ENCODE measurements at regions not wholly inside any gene's neighbourhood (a gene's known extent, or its start where the extent isn't known, plus 50 kb on each side); places are given as distances from the start of the nearest gene placed in this dataset.

DNA sequence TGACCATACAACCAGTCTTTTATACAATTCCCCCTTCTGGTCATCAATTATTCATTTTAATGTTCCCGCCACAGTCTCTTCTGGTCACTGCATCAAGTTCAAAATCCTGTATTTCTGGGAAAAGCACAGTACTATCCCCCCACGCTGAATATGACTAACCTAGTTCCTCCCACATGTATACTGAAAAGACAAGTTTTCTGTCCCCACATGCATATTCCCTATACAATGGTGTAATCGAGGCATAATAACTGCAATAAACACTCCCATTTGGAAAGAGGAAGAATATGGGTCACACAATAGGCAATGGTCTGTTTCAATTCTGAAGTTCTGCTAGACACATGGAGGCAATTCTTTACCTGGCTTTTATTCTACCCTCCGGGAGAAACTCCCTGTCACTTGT, 344.9 kb downstream of the EFNA5 start:
- no peak for DNase-seq

DNA sequence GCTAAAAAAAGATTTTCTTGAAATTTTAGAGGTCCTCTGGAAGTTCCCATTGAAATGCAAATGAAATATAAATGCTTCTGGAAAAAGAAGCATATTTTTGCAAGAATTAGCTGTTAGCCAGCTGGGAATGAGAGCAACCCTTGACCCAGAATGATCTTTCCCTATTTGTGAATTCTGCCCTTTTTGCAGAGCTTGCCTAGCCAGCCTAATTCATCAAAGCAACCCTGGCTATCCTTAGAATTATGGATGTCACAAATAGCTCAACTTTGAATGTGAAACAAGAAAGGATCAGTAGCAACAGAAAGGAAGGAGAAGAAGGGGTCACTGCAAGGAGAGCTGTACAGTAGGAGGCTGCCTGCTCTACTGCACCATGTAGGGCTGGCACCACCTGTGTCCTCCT, 345.9 kb downstream of the EFNA5 start:
- no peak for DNase-seq

DNA sequence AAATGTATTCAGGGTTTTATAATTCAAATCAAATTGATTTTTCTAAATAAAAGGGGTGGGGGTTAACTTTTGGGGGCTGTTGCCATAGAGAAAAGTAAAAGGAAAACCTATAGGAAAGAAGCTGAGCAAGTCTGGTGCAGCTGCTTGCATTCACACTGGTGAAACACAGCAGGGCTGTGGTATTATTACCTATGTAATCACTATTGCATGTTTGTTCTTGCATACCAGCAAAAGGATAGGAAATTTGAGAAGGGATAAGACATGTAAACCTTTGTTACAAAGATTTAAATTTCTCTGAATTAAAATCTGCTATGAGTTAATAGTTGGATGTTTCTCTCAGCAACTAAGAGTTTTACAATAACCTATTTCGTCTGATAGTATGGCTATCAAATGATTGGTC, 346.7 kb downstream of the EFNA5 start:
- DNase-seq = no peak

DNA sequence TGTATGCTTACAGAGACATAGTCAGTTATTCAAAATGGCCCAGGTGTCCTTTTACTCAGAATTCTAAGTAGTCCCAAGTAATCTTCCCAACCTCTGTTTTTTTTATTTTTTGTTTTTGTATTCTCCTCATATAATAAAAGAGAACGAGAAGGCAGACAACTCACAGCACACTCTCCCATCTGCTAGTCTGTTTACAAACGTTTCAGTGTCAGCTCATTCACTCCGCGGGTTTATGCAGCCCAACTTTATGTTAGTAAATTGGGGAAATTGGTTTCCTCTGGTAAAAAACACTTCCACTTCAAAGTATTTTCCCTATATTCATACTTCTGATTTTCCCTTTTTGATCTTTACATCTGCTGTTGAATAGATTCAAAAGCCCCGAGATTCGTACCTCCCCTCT, 347.2 kb downstream of the EFNA5 start:
- DNase-seq = no peak

DNA sequence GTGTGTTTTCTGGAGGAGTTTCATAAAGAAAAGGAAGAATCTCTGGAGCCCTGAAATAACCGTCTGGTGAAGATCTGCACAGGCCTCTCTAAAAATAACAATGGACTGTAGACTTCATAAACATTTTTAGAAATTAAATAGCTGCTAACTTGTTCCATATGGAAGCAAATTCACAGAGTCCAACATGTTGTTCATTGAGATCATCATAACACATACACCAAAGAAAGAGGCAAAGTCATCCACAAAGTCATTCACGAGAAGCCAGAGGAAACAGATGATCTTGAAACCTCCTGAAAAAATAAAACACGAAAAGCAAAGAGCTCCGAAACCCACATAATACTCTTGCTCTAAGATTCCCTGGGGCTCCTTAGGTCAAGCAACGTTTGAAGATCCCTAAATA, 347.8 kb downstream of the EFNA5 start:
- no peak for DNase-seq

DNA sequence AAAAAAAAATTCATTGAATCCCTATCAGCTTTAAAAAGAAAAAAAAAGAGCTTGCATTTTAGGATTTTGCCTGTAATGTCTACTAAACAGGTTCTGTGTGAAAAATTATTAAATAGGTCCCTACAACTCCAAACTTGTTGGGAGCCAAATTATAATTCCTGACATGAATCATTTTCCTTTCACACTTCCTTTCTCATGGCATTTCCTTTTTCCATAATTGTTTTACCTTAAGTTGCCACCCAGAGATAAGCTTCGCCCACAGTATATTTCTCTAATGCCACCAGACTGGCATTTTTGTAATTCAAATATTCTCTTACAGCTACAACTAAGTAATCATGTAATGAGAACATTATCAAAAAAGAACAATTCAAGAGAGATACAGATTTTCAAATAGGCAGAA, 348.8 kb downstream of the EFNA5 start:
- no peak for DNase-seq

DNA sequence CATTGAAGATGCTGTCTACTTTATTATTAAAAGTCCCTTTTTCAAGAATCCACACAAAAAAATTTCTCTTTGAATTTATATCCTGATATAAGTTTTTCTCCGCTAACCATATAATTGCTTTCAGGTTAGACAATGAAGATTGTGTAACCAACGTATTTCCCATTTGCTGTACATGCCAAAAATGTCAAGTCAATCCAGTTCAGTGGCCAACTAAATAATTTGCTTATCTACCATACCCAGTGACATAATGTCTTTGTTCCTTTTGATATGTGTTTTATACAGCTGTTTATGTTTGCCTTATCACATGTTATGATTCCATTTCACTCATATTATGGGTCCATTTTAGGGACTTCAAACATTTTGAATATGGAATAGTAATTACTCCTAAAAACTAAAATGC, 349.9 kb downstream of the EFNA5 start:
- DNase-seq = no peak

DNA sequence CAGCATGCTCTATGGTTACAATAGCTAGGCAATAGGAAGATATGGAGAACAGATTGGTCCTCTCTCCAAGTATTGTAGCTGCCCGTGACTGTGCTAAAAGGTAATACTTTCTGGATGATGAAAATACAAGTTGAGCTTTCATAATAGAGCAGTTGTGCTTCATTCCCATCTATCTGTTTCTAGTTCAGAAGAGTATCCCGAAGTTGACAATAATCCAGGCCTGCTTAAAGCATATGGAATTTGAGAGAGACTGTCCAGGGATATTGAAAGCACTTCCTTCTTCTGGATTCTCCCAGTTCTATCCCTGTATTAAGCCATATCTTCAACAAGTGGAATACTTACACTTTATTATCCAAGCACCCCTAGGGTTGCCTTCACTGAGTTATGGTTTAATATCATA, 350.4 kb downstream of the EFNA5 start:
- no peak for DNase-seq

DNA sequence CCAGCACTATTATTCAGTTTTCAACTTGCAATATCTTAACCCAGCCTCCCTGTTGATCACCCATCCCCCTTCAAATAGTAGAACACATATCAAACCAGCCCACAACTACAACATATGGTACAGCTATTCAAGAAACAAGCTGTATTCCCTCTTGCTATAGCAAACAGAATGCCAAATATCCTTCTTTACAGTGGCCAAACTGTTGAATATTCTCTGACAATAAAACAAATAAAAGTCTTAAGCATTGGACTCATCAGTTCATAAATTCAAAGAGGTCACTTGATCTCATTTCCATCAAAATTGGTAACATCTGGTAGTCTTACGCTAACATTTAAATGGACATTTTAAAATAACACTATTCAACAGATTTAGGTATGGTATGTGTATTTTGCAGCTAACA, 350.8 kb downstream of the EFNA5 start:
- DNase-seq = no peak

DNA sequence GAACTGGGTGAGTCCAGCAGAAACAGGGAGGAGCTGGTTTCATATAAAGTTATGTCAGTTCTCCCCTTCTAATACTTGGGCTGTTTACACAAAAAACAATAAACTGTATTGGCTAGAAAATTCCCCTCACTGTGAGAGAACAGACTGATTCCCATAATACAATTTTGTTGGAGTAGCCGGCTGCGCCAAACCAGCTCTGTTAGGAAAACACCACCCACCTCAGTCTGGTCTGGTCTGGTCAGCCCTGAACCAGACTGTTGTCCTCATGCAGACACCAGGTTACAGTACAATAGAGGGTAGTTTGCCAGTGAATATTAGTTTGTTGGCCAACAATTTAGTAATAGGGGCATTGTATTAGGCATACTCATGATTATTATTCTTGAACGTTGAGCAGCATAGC, 356.4 kb downstream of the EFNA5 start:
- no peak for DNase-seq

DNA sequence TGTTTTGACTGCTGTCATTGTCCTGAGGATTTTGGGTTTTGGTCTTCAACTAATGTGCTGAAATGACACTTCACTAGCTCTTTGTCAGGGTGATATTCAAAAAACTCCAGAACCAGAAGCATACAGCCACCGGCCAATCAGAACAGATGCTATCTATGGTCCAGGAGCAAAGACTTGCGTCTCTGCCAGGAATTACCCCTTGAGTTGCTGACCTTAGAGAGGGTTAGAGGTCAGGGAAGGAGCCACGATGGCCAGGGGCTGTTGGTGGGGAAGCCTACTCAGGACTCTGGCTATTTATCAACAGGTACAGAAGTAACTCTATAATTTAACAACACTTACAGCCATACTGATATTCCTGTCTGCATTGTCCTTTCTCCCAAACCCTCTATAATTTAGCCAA, 356.8 kb downstream of the EFNA5 start:
- DNase-seq = no peak

DNA sequence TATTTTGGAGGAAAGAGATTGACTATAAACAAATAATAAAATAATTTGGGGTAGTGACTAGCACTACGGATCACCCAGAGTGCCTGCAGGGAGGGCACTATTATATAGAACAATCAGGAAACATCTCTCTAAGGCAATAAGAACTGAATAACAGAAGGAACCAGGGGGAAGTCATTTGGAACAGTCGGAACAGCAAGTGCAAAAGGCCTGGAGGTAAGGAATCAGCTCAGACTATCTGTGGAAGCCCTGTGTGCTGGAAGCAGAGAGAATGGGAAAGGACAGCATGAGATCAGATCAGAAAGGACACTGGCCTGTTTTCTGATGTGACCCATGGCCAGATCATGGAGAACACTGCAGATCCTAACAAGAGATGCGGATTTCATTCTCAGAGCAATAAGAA, 357.6 kb downstream of the EFNA5 start:
- no peak for DNase-seq

DNA sequence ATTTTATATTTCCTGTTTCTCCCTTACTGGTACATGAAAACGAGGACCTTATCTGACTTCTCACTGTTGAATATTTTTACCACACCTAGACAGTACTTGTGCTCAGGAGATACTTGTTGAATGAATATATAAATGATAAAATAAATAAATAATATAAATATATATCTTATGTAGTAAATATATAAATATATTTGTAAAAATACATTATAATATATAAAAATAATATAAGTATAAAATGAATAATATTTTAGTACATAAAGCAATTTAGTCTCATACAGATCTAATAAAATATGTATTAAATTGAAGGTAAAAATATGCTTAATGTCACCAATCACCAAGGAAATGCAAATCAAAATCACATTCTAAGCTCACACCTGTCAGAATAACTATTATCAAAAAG, 360.6 kb downstream of the EFNA5 start:
- DNase-seq = no peak

DNA sequence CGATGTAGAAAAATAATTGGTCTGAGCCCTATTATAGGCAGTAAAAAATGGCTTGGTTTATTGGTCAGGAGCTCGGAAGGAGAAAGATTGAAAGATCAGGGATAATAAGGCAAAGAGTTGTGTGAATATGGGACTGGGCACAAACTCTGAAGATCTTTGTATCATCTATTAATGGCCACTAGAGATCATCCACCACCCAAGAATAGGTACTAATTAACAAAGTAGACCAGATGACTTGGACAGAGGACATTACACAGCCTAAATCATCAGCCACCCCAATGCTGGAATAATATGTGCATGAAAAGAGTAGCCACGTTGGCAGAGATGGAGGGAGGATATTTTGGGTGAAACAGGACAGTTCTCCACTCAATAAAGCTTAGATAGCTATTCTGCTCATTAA, 364.1 kb downstream of the EFNA5 start:
- no peak for DNase-seq

DNA sequence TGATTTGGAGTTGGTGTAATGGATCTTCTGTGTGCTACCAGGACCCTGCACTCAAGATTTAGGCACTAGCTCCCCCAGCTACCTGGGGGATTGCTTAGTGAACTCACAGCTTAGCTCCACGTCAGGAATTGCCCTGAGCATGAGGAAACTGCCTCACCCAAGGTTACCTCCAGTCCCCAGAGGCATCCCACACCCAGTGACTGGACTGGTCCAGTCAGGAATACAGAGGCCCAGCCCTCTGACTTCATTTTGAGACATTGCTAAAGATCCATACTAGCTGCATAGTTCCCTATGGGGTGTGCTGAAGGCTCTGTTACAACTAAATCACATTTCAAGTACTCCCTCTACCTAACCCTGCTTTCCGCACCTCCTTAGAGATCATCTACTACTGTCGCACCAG, 364.7 kb downstream of the EFNA5 start:
- DNase-seq = no peak

DNA sequence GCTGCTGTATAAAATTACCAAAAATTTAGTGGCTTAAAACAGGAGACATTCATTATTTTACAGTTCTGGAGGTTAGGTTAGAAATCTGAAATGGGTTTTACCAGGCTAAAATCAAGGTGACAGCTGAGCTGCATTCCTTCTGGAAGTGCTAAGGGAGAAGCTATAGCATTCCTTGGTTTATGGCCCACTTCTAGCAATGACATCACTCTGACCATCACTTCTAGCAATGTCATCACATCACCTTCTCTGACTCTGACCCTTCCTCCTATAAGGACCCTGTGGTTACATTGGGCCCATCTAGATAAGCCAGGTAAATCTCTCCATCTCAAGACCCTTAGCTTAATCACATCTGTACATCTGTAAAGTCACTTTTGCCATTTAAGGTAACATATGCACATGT, 366.1 kb downstream of the EFNA5 start:
- no peak for DNase-seq

DNA sequence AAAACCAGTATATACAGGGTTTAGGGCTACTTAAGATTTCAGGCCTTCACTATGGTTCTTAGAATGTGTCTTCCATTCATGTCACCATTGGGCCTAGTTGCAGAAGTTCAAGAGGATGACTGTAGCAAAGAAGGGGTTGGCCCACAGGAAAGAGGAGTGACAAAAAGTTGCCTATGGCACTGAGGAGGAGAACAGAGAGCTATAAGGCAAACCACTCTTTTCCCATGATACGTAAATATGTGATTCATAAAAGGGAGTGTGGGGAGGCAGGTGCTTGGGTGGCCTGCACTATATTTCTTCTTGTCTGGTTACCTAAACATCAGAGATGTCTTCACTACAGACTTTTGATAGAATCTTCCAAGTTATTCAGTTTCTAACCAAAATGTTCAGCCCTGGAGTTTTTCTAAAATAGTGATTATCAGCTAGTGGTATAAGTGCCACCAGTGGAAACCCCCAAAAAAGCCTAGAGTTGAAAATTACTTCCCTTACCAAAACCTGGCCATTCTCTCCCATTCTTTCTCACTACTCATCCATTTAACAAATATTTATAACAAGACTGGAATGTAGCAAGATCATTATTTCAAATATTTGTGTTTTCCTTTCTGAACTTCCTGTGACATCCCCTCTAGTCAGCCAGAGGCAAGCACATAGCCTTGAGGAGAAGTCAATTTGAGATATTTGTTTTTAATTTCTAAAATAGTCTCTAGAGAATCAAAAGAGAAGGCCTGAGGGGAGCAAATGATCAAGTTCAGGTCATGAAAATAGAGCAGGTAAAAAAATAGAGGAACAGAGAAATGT, 367.4 kb downstream of the EFNA5 start:
- no peak for DNase-seq

DNA sequence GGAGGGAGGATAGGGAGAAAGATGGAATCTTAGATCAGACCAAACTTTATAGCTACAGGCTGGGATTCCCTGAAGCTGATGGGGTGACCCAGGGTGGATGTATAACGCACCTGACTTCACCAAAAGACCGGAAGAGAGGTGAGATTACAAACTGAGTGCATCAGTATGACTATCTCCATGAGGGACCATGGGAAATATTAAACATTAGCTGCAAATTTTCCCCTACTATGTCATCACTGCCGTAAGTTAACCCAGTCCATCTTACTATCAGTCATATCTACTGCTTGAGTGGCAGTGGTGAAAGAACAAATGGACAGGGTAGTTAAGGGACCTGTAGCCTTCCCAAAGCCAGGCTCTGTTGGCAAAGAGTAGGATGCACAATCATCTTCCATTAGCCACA, 368.3 kb downstream of the EFNA5 start:
- DNase-seq = no peak

DNA sequence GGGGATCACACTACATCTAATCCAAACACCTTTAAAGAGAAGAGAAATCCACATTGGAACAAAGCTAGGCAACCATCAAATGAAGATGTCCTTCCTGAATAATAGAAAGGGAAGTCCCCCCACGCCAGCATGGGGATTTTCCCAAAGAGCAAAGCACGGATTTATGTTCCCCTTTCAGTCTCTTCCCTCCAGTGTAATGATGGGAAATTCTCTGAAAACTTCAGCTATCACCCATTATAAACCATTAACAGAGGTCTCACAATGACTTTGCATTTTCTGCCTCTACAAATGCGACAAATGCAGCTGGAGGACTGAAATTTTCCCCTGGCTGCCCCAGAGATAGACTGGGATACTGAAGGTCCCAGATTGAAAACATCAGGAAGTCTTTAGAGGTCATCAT, 368.7 kb downstream of the EFNA5 start:
- DNase-seq = no peak

DNA sequence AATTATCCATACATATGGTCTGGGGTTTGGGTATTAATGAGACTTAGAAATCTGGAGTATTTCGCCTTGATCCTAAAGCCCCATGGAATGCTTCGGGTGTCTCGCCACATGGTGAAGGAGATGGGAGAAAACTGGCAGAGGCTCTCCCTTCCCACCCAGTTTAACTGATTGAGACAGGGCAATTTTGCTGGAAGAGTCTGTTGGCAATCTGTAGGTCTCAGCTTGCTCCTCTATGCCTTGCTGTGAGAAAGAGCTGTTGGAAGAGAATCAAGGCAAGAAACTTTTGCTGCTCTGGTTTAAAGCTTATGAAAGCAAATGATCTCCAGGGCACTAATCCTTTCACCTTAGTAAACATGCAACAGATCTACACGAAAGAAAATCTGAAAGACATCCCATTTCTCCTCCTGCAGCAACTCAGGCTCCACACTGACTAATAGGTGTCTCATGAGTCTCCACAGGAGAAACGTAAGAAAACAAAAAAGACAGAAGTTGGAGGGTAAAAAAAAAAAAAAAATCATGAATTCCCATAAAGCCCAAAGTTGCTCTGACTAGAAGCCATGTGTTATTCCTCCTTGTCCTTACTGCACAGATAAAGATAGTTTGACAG, 369.9 kb downstream of the EFNA5 start:
- no peak for DNase-seq

DNA sequence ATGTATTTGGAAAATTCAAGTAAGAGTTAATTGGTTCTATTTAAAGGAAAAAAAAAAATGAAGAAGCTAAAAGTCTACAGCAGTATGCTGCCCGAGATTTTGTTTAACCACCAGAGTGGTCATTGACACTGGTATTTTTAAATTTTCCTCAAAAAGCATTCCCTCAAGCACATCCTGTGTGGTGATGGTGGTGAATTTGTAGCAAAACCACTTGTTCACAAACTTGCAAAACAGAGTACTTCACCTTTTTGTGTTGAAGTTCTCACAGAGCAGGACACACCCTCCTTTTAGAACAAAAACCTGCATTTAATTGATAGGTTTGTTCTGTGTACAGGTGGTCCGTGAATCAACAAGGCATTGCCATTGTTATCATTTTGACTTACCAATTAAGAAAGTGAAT, 374.2 kb downstream of the EFNA5 start:
- no peak for DNase-seq

DNA sequence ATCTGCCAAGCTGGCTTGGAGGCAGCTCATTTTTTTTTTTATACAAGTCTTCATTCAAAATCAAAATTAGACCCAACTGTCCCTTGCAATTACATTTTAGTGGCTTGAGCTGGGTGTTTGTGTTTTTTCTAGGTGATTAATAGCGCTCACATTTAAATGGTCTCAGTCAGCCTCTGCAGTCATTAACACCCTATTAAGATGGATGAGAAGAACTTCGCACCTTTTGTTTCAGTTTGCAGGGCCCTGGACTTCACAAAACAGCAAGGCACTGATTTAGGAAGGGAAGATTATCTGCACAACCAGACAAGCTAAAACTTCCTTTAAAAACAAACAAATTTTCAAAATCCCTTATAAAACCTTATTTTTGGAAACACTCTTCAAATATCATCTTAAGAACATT, 374.8 kb downstream of the EFNA5 start:
- no peak for DNase-seq

DNA sequence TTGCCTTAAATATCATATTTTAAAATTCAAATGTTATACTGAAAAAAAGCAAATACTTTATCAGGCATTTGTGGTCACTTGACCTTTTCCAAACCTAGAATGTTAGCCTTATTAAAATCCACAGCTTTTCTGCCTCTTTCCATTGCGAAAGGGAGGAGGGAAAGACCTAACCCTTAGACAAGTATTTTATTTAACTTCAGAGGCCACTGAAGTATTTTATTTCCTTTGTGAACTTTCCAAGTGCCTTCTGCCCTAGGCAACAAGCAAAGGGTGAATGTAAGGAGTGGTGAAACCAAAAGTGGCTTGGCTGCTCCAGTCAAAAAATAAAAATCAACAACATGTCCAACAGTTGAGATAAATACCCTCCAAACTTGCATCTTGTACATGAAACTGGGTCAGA, 376.1 kb downstream of the EFNA5 start:
- no peak for DNase-seq

DNA sequence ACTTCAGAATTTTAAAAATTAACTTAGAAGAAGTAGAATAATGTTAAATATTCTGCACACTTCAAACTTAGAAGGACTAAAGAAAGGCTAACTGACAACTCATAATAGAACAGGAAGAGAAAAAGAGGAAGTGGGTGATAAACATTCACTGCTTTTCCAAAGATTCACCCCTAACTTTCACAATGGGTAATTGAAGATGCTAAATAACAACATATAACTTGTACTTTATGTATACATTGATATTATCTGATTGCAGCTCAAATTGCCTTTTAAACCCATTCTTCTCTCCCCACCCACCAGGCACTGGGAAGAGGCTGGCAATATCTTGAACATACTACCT, 376.6 kb downstream of the EFNA5 start:
- no peak for DNase-seq

All from nucleus accumbens (tissue), 56 donors.